H1 (cell line): ENCODE measurements at regions not wholly inside any gene's neighbourhood (a gene's known extent, or its start where the extent isn't known, plus 50 kb on each side); places are given as distances from the start of the nearest gene placed in this dataset.

ENCODE experiments used
- ATF2 ChIP-seq: IDR thresholded peaks from 2 replicates; pipeline ENCODE4 v1.6.1; 2012; ENCODE audit warnings: low read length, inconsistent platforms
- BRCA1 ChIP-seq: IDR thresholded peaks from 2 replicates; pipeline ENCODE4 v1.6.1; 2012; ENCODE audit warnings: low read depth, low read length, improper control_type of control experiment
- CEBPB ChIP-seq: IDR thresholded peaks from 2 replicates; pipeline ENCODE4 v1.6.1; 2012; ENCODE audit warnings: low read depth, low read length
- CHD2 ChIP-seq: IDR thresholded peaks from 2 replicates; pipeline ENCODE4 v1.6.1; 2012; ENCODE audit warnings: low read length, improper control_type of control experiment
- EZH2 ChIP-seq: fragments of 200-600 bp; sonication (generic); IDR thresholded peaks from 2 replicates; pipeline ENCODE4 v1.7.1; 2012; ENCODE audit warnings: low read depth, mild to moderate bottlenecking, moderate library complexity, low read length, inconsistent platforms; ENCODE audit not compliant: severe bottlenecking
- HDAC6 ChIP-seq: IDR thresholded peaks from one replicate; pipeline ENCODE4 v1.7.1; 2012; ENCODE audit warnings: low read depth, mild to moderate bottlenecking, inconsistent platforms, low read length, moderate library complexity
- PHF8 ChIP-seq: fragments of 200-600 bp; sonication (generic); conservative IDR thresholded peaks from 2 replicates; pipeline ENCODE4 v1.7.1; 2012; ENCODE audit warnings: low read depth, mild to moderate bottlenecking, inconsistent platforms, low read length, moderate library complexity
- POLR2A ChIP-seq, 2 experiments: IDR thresholded peaks; 1 replicate in 1 of 2; 2 replicates in 1 of 2; pipeline ENCODE4 v1.6.1; 2011; ENCODE audit warnings: low read depth in 2 of 2, low read length in 2 of 2, mild to moderate bottlenecking in 2 of 2; ENCODE audit errors: control extremely low read depth in 1 of 2
- SIN3A ChIP-seq, 2 experiments: IDR thresholded peaks in 1 of 2; conservative IDR thresholded peaks in 1 of 2; 2 replicates each; pipeline ENCODE4 v1.6.1; 2011 to 2012; ENCODE audit warnings: low read length in 2 of 2, improper control_type of control experiment in 1 of 2, low read depth in 1 of 2, mild to moderate bottlenecking in 1 of 2
- SP2 ChIP-seq: IDR thresholded peaks from 2 replicates; pipeline ENCODE4 v1.6.1; 2012; ENCODE audit warnings: mild to moderate bottlenecking, low read length, inconsistent platforms
- TEAD4 ChIP-seq: IDR thresholded peaks from 2 replicates; pipeline ENCODE4 v1.6.1; 2012; ENCODE audit warnings: low read depth, low read length, inconsistent platforms, mixed read lengths
- ZNF274 ChIP-seq: IDR thresholded peaks from 2 replicates; pipeline ENCODE4 v1.7.0; 2012; ENCODE audit warnings: low read length, borderline replicate concordance; ENCODE audit errors: extremely low read depth
- TF ChIP-seq, protein P1 (sequence below), 3 experiments: IDR thresholded peaks; 1 replicate in 2 of 3; 2 replicates in 1 of 3; pipeline versions ENCODE4 v1.5.1 to v1.6.1; 2011; ENCODE audit warnings: low read length in 3 of 3, mild to moderate bottlenecking in 3 of 3, inconsistent platforms in 2 of 3, low read depth in 1 of 3, moderate library complexity in 1 of 3; ENCODE audit not compliant: insufficient read depth in 1 of 3; ENCODE audit errors: control extremely low read depth in 1 of 3

DNA sequence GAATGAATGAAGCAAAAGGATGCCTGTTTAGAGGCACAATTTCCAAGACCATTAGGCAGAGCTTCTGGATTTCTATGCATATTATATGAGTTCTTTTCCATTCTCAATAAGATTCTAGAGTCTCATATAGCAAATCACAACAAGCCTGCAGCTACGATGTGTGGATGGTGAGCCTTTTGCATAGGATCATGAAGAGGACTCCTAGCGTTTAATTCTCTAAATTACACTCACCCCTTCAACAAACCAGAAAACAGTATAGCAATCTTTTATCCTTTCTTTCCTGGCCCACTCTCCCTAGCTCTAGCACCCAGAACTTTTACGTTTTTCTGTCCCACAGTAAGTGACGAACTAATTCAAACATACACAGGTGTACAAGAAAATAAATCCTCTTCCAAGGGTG lies 293.1 kb upstream of the KLHL29 start:
- TF ChIP-seq SIN3A (conservative IDR thresholded peaks at IDR 0.05 in 1 of 2, IDR thresholded peaks at IDR 0.05 in 1 of 2; ENCODE audit: low read depth in 1 of 2, low read length in 2 of 2): no peak
- TF ChIP-seq, protein P1, sequence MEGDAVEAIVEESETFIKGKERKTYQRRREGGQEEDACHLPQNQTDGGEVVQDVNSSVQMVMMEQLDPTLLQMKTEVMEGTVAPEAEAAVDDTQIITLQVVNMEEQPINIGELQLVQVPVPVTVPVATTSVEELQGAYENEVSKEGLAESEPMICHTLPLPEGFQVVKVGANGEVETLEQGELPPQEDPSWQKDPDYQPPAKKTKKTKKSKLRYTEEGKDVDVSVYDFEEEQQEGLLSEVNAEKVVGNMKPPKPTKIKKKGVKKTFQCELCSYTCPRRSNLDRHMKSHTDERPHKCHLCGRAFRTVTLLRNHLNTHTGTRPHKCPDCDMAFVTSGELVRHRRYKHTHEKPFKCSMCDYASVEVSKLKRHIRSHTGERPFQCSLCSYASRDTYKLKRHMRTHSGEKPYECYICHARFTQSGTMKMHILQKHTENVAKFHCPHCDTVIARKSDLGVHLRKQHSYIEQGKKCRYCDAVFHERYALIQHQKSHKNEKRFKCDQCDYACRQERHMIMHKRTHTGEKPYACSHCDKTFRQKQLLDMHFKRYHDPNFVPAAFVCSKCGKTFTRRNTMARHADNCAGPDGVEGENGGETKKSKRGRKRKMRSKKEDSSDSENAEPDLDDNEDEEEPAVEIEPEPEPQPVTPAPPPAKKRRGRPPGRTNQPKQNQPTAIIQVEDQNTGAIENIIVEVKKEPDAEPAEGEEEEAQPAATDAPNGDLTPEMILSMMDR (IDR thresholded peaks at IDR 0.05; ENCODE audit: control extremely low read depth in 1 of 3, insufficient read depth in 1 of 3, low read depth in 1 of 3, low read length in 3 of 3): no peak
- TF ChIP-seq CHD2: no peak
- TF ChIP-seq PHF8: no peak
- no peak for TF ChIP-seq BRCA1
- TF ChIP-seq SP2: no peak
- no peak for TF ChIP-seq CEBPB
- TF ChIP-seq EZH2: no peak
- TF ChIP-seq ZNF274: no peak
- no peak for TF ChIP-seq POLR2A (IDR thresholded peaks at IDR 0.05; ENCODE audit: control extremely low read depth in 1 of 2, low read depth in 2 of 2, low read length in 2 of 2)
- no peak for TF ChIP-seq TEAD4
- TF ChIP-seq ATF2: no peak
- no peak for TF ChIP-seq HDAC6
